Tongue (tissue), 1 donor: ENCODE measurements at regions not wholly inside any gene's neighbourhood (a gene's known extent, or its start where the extent isn't known, plus 50 kb on each side); places are given as distances from the start of the nearest gene placed in this dataset.

ENCODE experiments used
- DNase-seq: peaks from one replicate; pipeline ENCODE4 v3.0.0-alpha.2; 2015

DNA sequence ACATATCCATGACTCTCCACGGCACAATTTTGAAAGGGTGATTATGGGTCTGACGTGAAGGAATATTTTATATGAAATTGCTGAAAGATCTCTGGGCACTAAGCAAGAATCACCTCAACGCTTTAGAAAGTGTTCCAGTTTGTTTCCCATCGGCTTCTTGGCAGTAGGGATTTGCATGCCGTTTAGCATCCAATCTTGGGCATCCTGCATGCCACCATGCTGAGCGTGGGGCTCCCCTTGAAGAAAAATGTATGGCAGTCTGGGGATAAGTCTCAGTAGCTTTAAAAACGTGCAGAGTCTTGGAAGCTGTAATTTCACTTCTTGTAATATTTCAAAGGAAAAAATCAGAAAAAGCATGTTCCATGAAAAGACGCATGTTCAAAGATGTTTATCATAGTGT is 151.7 kb downstream of the DMRT2 start:
- DNase-seq = no peak

DNA sequence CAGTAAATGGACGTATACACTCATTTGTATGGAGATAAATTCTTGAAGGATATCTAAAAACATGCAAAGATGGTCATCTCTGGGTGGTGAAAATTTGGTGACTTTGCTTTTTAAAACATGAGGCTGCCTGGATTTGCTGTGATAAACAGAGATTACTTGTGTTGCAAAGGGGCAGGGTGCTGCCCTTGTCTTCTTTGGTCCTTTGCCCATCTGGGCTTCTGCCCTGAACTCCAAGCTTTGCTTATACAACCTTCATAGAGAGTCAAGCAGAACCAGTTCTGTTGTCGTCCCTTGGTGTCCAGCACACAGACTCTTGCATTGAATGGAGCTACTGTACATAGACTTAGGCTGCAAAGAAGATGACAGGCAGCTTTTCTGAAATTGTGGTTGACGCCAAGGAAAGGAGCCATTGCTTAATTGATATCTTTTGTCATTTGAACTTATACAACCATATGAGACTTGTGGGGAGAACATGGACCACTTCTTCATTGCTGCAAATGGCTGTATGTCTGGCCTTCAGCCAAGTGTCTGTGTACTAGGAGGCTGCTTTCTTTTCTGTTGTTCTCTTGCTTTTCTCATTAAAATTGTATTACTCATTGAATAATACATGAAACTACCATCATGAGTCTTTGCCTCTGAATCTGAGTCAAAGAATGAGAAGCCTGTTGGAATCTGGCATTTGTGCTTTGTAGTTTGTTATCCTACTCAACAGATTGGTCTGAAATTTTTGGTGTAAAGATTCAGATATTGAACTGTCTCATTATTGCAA is 152.5 kb downstream of the DMRT2 start:
- DNase-seq = no peak

DNA sequence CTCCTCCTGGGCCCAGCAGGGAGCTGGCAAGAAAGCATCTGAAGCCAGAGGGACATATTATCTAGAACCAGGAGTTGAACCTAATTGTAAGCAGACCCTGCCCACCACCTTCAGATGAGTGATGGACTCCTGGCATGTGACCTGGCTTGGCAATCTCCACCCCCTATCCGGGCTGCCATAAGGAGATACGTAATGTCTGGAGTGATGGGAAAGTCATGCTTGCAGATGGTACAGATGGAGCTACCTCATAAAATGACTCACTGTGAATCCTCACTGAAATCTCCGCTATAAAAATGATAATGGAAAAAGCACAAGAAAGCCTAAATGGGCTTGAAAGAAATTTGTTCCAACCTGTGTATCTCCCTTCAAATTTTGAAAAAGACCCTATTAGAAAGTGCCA is 157.5 kb downstream of the DMRT2 start:
- DNase-seq = no peak

DNA sequence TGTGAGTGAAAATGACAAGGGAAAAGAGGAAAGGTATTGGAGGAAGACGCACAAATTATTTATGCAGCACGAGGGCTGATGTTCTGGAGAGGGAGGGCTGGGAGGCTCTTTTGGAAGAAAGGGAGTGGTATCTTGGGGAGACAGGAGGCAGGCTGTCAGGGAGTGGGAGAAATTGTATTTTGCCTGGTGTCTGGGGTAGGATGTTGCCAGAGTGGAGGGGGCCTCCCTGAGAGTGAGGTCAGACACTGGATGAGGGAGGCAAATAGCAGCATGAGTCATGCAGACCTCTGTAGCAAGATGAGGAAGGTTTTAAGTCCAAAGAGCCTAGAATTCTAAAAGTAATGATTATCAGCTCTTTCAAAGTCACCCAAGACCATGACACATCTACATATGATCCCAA is 158.0 kb downstream of the DMRT2 start:
- no peak for DNase-seq

DNA sequence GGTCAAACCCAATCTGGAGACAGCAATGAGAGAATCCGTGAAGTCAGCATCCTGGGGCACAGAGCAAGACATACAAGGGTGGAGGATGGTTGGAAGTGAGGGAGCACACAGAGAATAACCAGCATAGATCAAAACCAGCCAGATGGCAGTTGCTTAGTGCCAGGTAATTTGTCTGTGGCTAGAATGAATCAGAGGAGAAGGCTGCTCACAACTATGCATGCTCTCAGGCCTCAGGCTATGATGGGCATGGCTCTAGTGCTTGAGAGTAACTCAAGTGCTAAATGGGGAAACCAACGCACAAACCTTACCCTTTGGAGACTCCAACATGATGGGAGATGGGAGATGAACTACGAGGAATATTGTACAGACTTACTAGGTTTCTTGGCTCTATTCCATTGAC is 160.8 kb downstream of the DMRT2 start:
- DNase-seq = no peak

DNA sequence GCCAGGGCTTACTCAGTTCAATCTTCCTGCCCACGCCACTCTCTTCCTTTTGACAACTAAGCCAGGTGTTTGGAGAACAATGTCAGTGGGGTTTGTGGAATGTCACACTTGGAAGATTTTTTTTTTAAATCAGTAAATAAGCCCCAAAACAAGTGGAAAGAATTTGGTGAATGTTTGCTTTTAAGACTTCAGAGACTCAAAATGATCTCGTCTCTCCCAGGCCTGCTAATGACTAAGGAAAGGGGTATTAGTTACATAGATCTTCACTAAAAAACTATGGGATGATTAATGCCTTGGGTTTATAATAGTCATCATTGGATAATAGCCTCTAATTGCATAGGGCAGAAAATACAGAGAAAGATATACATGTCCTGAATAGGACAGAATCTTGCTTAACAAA is 166.4 kb downstream of the DMRT2 start:
- DNase-seq = no peak

DNA sequence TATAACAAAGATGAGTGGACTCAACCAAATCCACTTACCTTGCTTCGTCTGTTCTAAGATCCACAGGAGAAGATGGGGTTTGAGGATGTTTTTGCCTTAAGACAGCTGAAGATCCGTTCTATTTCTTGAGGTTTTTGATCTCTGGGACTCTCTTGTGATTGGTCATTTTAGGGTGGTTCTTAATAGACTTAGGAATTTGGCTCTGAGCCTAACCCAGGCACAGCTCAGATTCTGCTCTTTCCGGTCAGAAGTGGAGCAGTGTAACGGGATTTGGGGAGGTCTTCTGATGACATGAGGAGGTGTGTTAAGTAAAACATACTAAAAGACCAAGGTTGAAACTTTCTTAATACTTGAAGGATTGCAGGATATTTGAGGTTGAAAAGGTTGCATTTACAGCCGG is 166.9 kb downstream of the DMRT2 start:
- DNase-seq = no peak

DNA sequence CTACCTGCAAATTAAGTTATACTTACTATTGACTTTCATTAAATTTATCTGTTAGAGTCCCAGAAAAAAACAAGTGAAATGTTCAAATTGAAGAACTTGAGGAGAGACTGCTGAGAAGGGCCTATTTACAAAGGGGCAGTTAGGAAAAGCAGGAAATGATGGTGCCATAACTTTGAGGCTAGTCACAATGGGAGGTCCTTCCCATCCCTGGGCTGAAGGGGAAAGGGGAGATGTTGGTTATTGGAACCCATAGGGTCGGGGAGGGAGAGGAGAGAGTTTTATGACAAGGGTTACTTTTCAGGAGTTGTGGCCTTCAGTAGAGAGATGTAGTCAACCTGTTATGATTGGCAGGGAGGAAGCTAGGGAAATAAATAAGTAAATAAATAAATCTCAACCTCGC is 169.1 kb downstream of the DMRT2 start:
- DNase-seq = no peak

DNA sequence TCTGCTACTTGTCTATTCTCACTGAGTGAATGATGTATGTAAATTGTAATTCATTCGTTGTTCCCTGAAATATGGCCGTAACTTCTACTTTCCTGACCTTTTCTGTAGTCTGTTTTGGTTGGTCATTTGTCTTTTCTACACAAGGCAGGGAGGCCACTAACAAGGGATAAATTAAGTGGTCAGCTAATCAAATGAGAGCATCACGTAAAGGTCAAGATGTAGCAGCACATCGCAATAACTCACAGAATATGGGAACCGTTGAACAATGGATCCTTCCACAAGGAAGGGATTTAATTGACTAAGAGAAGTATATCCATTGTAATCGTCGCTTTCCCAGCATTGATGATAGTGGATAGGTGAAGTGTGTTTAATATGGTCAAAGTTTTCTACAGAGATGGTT is 171.1 kb downstream of the DMRT2 start:
- DNase-seq = no peak

DNA sequence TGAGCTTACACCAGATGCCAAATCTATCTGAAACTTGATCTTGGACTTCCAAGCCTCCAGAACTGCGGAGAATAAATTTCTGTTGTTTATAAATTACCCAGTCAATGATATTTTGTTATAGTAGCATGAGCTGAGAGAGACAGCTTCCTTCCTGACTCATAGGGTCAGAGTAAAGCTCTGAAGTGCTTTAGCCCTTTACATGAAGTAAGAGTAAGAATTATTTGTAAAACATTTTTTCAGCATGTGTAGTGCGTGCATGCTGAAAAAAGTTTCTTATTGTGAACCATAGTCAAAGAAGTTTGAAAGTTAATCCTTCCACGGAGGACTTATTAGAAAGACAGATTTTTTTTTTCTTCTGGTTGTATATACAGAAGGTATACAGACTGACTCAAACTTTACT is 172.4 kb downstream of the DMRT2 start:
- DNase-seq = no peak

DNA sequence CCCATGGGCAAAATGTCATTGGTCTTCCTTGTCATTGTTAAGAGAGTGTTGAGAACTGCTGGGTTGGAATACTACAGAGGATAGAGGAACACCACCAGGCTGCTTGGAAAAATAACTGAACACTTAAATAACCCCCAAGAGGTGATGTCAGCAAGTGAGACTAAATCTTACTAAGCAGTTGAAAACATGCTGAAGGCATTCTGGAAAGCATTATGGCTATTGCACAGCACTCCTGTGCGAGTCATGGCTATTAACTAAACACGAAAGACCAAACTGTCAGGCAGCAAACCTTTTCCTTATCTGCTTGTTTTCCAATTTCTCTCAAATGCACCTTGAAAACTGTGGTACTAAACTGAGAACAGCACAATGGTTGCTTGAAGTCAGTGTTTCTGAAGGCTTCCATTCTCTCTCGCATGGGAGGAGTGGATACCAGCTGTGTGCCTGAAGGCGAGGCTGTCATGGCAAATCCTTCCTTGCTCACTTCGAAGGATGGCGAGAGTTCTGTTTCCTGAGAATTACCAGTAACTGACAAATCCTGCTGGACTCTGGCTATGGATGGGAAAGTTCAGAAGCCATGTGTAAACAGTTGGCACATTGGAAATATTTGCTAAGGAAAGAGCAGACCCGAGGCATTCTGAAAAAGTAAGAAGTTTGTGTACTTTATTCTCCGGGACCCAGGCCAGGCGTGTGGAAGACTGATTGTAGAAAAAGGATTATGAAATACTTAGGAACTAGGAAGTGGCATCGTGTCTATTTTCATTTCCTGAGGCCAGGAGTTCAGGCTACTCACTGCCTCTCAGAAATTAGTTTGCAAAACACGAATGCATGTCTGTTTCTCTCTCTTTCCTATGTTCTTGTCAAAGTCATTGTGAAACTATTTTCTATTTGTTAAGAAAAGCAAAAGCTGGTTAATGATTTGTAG is 182.1 kb downstream of the DMRT2 start:
- peak; percentile 70 for DNase-seq

DNA sequence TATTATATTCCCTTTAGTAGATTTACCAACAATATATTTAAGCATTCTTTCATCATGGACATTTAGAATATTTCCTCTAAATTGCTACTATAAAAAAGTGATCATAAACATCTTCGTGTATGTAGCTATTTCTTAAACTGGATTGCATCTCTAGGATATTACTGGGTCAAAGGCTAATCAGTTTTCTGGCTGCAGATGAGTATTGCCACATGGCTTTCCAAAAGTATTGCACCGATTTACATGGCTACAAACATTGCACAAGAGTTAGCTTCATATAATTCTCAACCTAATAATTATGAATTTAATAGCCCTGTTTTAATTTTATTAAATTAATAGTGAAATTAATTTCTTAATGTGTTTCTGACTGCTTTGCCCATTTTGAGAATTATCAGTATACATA is 183.4 kb downstream of the DMRT2 start:
- DNase-seq = no peak

DNA sequence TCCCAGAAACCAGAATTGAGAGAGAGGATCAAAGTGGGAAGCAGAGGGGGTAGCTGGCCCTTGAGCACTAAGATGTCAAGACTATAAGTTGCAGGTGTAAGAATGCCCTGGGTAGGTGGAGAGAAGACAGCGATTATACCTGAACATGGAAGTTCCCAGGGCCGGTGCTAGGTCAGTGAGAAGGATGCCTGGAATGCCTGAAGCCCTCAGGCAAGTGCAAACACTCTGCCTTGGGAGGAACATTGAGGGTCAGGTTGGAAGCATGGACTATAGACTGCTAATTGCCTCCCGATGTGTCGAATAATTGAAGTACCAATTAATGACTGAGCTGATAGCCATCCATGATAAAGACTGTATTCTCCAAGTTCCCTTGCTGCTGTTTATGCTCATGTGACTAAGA is 185.5 kb downstream of the DMRT2 start:
- no peak for DNase-seq

DNA sequence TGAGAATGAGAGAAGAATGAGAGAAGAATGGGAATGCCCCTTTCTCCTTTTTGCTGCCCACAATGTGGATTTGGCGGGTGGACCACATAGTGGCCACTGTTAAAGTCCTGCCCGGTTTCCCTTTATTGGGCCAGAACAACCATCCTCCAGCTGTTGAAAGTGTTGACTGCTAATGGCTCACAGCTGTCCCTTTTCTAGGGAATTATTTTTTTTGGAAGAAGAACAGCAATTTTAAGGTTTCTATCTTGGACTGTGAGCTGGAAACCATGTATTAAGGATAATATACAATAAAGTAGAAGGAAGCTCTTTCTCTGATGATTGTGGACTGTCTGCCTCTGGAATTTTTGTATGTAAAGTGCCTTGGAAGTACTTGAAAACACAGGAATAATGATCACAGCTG is 185.9 kb downstream of the DMRT2 start:
- peak; percentile 67 for DNase-seq

DNA sequence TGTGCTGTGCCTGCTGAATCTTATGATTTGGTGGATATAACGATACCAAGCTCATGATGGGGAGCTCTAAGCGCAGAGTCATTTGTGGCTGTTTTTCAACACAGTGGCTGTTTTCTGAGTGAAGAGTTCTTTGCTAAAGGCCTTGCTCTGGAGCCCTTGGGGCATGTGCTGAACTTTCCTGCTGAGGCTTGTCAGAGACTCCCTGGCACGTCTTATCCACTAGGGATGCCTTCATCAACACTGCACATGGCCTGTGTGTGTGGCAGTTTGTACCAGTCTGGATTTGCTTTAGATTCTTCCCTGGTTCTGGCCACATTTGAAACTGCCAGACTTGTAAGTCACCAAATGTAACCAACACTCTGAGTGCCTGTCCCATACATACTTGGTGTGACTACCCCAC is 188.2 kb downstream of the DMRT2 start:
- DNase-seq = peak; percentile 14

DNA sequence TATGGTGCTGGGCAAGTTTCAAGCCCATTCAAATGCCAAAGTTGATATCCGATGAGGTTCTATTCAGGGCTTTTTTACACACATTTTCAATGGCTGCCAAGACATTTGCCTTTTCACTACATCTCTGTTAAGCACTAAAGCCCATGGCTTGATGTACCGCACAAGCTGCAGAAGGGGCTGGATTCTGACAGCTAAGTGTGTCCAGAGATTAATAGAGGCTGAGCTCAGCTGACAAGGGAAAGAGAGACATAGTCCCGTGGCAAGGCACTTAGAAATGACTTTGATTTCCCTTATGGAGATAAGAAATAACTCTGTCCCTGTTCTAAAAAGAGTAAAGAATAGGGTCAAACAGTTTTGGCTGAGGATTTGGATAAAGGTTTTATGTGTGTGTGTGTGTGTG is 198.6 kb downstream of the DMRT2 start:
- DNase-seq = peak; percentile 30

DNA sequence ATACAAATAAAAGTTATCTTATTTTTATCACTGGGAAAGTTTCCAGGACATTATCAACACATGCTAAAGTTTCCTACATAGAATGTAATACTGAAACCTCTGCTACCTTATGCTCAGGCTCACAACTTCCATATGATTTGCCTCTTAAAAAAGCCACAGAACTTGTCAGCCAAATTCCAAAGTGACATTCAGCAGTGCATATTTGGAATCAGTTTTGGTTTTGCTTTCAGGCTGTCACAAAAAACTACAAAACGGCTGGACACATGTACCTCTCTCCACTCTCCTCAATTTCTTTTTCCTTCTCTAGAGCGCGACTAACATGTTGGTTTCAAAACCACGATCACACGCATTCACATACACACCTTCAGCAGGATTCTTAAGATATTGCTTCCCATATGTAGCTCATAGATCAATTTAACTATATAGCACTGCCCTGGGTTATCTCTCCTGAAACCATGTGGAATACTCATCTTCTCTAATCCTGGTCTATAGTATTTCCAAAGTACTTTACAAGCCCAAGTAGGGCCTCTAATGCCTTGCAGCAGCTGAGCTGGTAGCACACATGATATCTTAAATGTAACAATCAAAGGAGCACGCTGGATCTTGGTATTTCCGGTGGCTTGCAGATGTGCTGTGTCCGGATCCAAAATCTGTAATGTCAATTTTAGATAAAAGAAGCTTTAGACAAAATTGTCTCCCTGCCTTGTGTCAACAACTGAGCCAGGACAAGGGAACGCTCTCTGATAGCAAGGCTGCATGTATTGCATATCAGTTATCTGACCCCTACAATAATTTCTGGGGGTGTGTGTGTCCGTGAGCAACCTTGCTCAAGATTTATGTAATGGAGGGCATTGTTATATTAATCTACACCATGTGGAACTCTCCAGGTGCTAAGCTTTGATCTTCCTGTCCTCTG is 203.2 kb downstream of the DMRT2 start:
- DNase-seq = peak; percentile 37

DNA sequence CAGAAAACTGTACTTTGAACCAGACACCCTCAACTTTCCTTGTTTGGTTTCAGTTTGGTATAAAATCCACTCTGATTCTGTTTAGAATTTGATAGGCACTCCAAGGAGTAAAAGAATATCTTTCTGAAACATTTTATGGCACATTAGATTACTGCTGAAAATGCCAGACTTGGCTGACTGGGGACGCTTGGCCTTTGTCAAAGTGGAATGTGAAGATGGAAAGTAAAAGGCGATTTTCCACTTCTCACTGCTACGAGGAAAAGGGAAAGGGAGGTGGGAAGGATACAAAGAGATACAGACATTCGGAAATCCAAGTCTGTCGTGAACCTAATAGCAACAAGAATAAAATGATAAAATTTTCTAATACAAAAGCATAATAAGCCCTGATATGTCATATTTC is 203.9 kb downstream of the DMRT2 start:
- no peak for DNase-seq

DNA sequence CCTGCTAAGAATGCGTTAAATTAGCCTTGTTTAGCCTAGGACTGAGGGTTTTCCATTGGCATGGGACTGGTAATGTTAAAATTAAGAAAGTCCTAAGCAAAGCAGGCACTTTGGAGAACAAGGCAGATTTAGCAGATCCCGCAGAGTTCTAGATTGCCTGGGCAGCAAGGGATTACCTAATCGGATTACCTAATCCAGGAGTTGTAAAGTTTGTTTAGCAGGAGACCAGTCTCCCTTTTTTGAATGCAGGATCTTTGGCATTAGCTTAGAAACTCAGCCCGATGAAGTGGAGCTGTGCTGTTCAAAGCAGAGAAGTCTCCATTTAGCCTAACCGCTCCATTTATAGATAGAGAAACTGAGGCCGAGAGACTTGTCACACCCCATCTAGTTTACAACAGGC is 206.0 kb downstream of the DMRT2 start:
- DNase-seq = no peak

DNA sequence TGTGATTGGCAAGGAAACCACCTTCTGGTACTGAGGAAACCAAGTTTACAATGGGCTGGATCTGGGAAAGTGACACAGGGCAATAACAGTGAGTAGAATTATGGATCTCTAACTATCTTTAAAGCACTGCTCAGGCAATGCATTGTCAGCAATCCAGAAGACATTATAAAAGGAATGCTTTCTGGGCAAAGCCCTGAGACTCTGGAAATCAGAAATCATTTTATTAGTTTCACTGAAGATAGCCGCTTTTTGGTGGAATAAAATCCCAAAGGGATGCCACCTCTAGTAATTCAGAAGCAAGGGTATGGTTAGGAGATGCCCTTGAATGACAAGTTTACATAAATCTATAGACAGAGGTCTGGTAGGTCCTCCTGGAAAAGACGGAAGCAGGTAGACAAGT is 211.1 kb downstream of the DMRT2 start:
- DNase-seq = no peak

DNA sequence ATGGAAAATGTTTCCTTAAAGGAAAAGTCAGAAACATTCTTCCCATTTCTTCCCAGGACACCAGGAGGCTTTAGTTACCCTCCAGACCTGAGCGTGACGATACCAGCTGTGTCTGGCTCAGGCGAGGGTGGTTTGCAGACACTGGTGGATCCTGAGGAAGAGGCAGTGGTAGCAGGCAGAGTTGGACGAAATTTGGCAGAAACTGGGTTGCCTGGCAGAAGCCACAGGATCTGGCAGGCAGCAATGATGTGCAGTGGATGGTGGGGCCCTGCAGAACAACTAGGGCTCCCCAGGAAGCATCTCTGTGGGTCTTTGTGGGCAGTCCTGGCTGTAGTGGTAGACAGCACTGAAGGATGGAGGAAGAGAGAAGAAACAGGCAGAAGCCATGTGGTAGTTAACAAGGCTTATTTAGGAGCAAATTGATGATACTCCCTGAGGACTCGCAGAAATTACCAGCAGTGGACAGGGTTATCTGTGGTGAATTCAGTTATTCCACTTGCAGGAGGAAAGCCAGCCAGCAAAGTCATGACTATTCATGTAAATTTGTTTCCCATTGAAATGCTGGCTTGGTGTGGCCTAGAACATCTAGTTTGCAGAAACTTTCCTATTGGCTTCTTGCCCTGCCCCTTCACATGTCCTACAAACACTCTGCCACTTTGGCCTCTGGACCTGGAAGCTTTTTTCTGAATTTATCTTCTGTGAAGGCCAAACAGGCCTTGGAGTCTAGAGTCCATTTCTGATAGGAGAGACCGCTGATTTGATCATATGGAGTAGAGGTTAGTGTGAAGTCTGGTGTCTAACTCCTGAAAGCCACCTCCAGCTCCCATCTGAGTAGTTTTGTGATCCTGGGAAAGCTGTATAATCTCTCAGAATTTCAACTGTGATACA is 212.0 kb downstream of the DMRT2 start:
- DNase-seq = no peak

DNA sequence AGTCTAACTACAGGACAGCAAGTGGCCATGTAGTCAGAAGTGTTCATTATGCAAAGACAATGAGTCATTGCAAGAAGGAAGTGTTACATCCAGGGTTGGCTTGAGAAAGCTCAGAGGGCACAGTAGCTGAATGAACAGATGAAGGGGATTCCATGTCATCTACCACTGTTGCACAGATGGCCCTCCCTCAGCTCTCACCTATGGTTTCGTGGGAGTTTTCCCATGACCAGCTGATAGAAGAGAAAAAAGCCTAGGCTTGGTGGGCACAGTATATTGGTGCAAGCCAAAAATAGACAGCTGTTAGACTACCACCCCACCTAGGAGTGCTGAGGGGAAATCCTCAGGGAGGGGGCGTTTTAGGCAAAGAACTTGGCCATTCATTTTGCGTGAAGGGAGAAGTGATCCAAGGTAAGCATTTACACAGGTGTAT is 217.0 kb downstream of the DMRT2 start:
- no peak for DNase-seq
